ENCODE measurements at regions not wholly inside any gene's neighbourhood (a gene's known extent, or its start where the extent isn't known, plus 50 kb on each side); places are given as distances from the start of the nearest gene placed in this dataset.

DNA sequence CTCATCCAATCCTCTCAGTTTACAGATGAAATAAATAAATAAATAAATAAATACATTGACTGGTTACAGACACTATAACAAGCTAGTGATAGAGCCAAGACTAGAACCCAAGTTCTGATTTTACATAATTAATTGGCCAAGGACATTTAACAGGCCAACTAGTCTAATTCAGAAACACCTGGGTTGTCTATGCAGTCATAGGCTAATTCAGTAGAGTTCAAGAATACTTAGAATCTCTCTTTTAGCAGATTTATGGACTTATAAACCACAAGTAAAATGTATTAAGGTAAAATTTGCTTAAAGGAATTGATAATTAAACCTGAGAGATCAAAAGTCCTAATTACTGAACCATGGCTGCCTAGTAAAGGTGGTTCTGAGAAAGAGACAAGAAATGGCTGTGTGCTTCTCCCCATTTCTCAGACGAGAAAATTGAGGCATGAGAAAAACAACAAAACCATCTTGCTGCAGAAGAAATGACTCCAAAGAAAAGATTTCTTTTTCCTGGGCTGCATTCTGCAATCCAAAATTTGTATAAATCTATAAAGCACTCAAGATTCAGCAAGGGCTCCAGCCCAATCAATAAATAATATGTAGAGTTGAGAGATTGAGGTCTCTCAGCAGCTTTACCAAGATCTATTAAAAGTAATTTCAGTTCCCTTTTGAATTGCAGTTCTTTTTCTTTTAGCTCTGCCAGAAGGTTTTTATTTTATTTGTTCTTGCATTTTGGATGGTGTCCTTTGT is 98.3 kb downstream of the DUSP10 start:
- TF ChIP-seq, protein P1, sequence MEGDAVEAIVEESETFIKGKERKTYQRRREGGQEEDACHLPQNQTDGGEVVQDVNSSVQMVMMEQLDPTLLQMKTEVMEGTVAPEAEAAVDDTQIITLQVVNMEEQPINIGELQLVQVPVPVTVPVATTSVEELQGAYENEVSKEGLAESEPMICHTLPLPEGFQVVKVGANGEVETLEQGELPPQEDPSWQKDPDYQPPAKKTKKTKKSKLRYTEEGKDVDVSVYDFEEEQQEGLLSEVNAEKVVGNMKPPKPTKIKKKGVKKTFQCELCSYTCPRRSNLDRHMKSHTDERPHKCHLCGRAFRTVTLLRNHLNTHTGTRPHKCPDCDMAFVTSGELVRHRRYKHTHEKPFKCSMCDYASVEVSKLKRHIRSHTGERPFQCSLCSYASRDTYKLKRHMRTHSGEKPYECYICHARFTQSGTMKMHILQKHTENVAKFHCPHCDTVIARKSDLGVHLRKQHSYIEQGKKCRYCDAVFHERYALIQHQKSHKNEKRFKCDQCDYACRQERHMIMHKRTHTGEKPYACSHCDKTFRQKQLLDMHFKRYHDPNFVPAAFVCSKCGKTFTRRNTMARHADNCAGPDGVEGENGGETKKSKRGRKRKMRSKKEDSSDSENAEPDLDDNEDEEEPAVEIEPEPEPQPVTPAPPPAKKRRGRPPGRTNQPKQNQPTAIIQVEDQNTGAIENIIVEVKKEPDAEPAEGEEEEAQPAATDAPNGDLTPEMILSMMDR (IDR thresholded peaks at IDR 0.05) = no peak
- no peak for TF ChIP-seq EZH2 (IDR thresholded peaks at IDR 0.05; ENCODE audit: borderline replicate concordance, insufficient read depth, low read depth, low read length, poor library complexity, severe bottlenecking)

All from B cell (primary cell).